BE2C (cell line): ENCODE measurements at regions not wholly inside any gene's neighbourhood (a gene's known extent, or its start where the extent isn't known, plus 50 kb on each side); places are given as distances from the start of the nearest gene placed in this dataset.

ENCODE experiments used
- DNase-seq: peaks from one replicate; pipeline ENCODE4 v3.0.0-alpha.2; 2020
- H3K27me3 ChIP-seq: fragments of 250-450 bp; sonication (Bioruptor Pico); 2 replicates; pipeline ENCODE4 v1.5.1; 2020; ENCODE audit warnings: mild to moderate bottlenecking
- H3K36me3 ChIP-seq: fragments of 250-450 bp; sonication (Bioruptor Pico); 2 replicates; pipeline ENCODE4 v1.5.1; 2020; ENCODE audit warnings: mild to moderate bottlenecking
- H3K4me1 ChIP-seq: fragments of 250-450 bp; sonication (Bioruptor Pico); 2 replicates; pipeline ENCODE4 v1.5.1; 2020
- H3K4me3 ChIP-seq: 2 replicates; pipeline ENCODE4 v1.5.1; 2011; ENCODE audit warnings: low read depth, low read length
- H3K9me3 ChIP-seq: fragments of 250-450 bp; sonication (Bioruptor Pico); 2 replicates; pipeline ENCODE4 v1.5.1; 2020
- CTCF ChIP-seq: IDR thresholded peaks from 2 replicates; pipeline ENCODE4 v1.5.1; 2012; ENCODE audit warnings: mild to moderate bottlenecking, low read depth, low read length

- Histone ChIP-seq H3K4me3 (no peak overlapping the region), H3K27me3 (no peaks in the 10 kb centered on the region), H3K36me3 (no peaks in the 10 kb centered on the region), H3K4me1 (peaks cover 26% of the 10 kb centered on the region), H3K9me3 (no peaks in the 10 kb centered on the region)
- no peak for TF ChIP-seq CTCF
- DNase-seq: no peak
Measured at GRCh38 chr20:57993716-57994431, 234.6 kb downstream of the ANKRD60 start.

- TF ChIP-seq CTCF: no peak
- Histone ChIP-seq H3K9me3 (no peaks in the 10 kb centered on the region), H3K4me1 (peaks cover 24% of the 10 kb centered on the region), H3K27me3 (no peaks in the 10 kb centered on the region), H3K36me3 (no peaks in the 10 kb centered on the region), H3K4me3 (no peak overlapping the region)
- DNase-seq: no peak
Measured at GRCh38 chr20:57991211-57991881, 237.1 kb downstream of the ANKRD60 start.

GRCh38 chr20:57990396-57990987 is 238.0 kb downstream of the ANKRD60 start:
- TF ChIP-seq CTCF: no peak
- no peaks in the 10 kb centered on the region for H3K27me3 ChIP-seq

GRCh38 chr20:57988828-57989227 is 239.6 kb downstream of the ANKRD60 start:
- no peaks in the 10 kb centered on the region for H3K27me3 ChIP-seq
- DNase-seq: no peak
- peaks cover 8% of the 10 kb centered on the region for H3K4me1 ChIP-seq
- H3K4me3 ChIP-seq: no peak overlapping the region
- no peaks in the 10 kb centered on the region for H3K9me3 ChIP-seq
- H3K36me3 ChIP-seq: no peaks in the 10 kb centered on the region
- TF ChIP-seq CTCF: no peak

More at GRCh38 chr20:57990396-57990987, 238.0 kb downstream of the ANKRD60 start:
- Histone ChIP-seq H3K9me3 (no peaks in the 10 kb centered on the region), H3K36me3 (no peaks in the 10 kb centered on the region), H3K4me1 (peaks cover 16% of the 10 kb centered on the region), H3K4me3 (no peak overlapping the region)
- DNase-seq: no peak

- Histone ChIP-seq H3K4me1 (peaks cover 7% of the 10 kb centered on the region; the same call in 1 of the 2 replicates), H3K36me3 (no peaks in the 10 kb centered on the region), H3K9me3 (no peaks in the 10 kb centered on the region), H3K4me3 (no peak overlapping the region), H3K27me3 (no peaks in the 10 kb centered on the region)
- DNase-seq: no peak
- no peak for TF ChIP-seq CTCF
Measured at GRCh38 chr20:57988422-57988821, 240.0 kb downstream of the ANKRD60 start.

GRCh38 chr20:57987659-57988058 is 240.8 kb downstream of the ANKRD60 start:
- Histone ChIP-seq H3K9me3 (no peaks in the 10 kb centered on the region), H3K4me3 (no peak overlapping the region), H3K4me1 (peaks cover 7% of the 10 kb centered on the region; the same call in 1 of the 2 replicates), H3K36me3 (no peaks in the 10 kb centered on the region), H3K27me3 (no peaks in the 10 kb centered on the region)
- DNase-seq: no peak
- TF ChIP-seq CTCF: no peak
